IPS DF 6.9 (cell line): ENCODE measurements at regions not wholly inside any gene's neighbourhood (a gene's known extent, or its start where the extent isn't known, plus 50 kb on each side); places are given as distances from the start of the nearest gene placed in this dataset.

Experiments
- DNase-seq: peaks from one replicate; pipeline ENCODE4 v3.0.0-alpha.2; 2013; ENCODE audit warnings: low read depth, low spot score
- H3K27ac ChIP-seq: one replicate; pipeline ENCODE4 v1.5.1; 2013; ENCODE audit warnings: low read length, control low read depth
- H3K27me3 ChIP-seq: 2 replicates; pipeline ENCODE4 v1.6.1; 2013; ENCODE audit warnings: mild to moderate bottlenecking, low read length; ENCODE audit not compliant: control insufficient read depth, insufficient read depth
- H3K36me3 ChIP-seq: 2 replicates; pipeline ENCODE4 v1.6.1; 2013; ENCODE audit warnings: low read length; ENCODE audit not compliant: control insufficient read depth, insufficient read depth
- H3K4me1 ChIP-seq: 2 replicates; pipeline ENCODE4 v1.6.1; 2013; ENCODE audit warnings: low read length; ENCODE audit not compliant: control insufficient read depth, insufficient read depth
- H3K4me3 ChIP-seq: 2 replicates; pipeline ENCODE4 v1.5.1; 2013; ENCODE audit warnings: mild to moderate bottlenecking, low read length
- H3K9me3 ChIP-seq: 2 replicates; pipeline ENCODE4 v1.6.1; 2013; ENCODE audit warnings: low read length, inconsistent platforms; ENCODE audit not compliant: control insufficient read depth, insufficient read depth
- WGBS: extraction: QIAGEN DNeasy Blood & Tissue Kit; methylation state at CpG from one replicate; pipeline ENCODE4 v1.1.7; 2013; ENCODE audit warnings: mixed read lengths, missing lambda C conversion rate; ENCODE audit not compliant: insufficient read length, insufficient coverage; 5-methylcytosine and 5-hydroxymethylcytosine counted together

GRCh38 chr18:30387401-30387800 lies 655.1 kb downstream of the DSC3 start:
- H3K36me3 ChIP-seq, result no peaks in the 10 kb centered on the region
- DNase-seq, result no peak
- H3K27me3 ChIP-seq, result no peaks in the 10 kb centered on the region
- H3K27ac ChIP-seq, result no peak overlapping the region
- H3K9me3 ChIP-seq, result no peaks in the 10 kb centered on the region
- no CpG with 5 or more reads among the region's 2 CpGs for WGBS
- no peak overlapping the region for H3K4me3 ChIP-seq
- peaks cover 3% of the 10 kb centered on the region; the same call in 1 of the 2 replicates for H3K4me1 ChIP-seq

- Histone ChIP-seq H3K9me3 (no peaks in the 10 kb centered on the region), H3K4me1 (peaks cover 3% of the 10 kb centered on the region; the same call in 1 of the 2 replicates), H3K4me3 (no peak overlapping the region), H3K36me3 (no peaks in the 10 kb centered on the region), H3K27me3 (no peaks in the 10 kb centered on the region), H3K27ac (no peak overlapping the region)
- no peak for DNase-seq
- no CpG with 5 or more reads among the region's 5 CpGs for WGBS
These were observed 655.9 kb downstream of the DSC3 start for GRCh38 chr18:30386624-30387023.

GRCh38 chr18:30385684-30386083 lies 656.9 kb downstream of the DSC3 start:
- Histone ChIP-seq H3K36me3 (no peaks in the 10 kb centered on the region), H3K4me1 (peaks cover 3% of the 10 kb centered on the region; the same call in 1 of the 2 replicates), H3K4me3 (no peak overlapping the region), H3K9me3 (no peaks in the 10 kb centered on the region), H3K27me3 (no peaks in the 10 kb centered on the region), H3K27ac (no peak overlapping the region)
- DNase-seq, result no peak
- no CpG with 5 or more reads among the region's 1 CpG for WGBS

GRCh38 chr18:30381826-30382225 lies 660.7 kb downstream of the DSC3 start:
- Histone ChIP-seq H3K27me3 (no peaks in the 10 kb centered on the region), H3K27ac (no peak overlapping the region), H3K4me1 (no peaks in the 10 kb centered on the region), H3K36me3 (no peaks in the 10 kb centered on the region), H3K9me3 (no peaks in the 10 kb centered on the region), H3K4me3 (no peak overlapping the region)
- WGBS, result no CpG with 5 or more reads among the region's 2 CpGs
- no peak for DNase-seq

- DNase-seq, result no peak
- no peaks in the 10 kb centered on the region for H3K9me3 ChIP-seq
- no CpG with 5 or more reads among the region's 1 CpG for WGBS
- no peaks in the 10 kb centered on the region for H3K27me3 ChIP-seq
- no peak overlapping the region for H3K27ac ChIP-seq
- H3K4me3 ChIP-seq, result no peak overlapping the region
- no peaks in the 10 kb centered on the region for H3K4me1 ChIP-seq
- no peaks in the 10 kb centered on the region for H3K36me3 ChIP-seq
These were observed 664.4 kb downstream of the DSC3 start for GRCh38 chr18:30378097-30378496.

- Histone ChIP-seq H3K4me3 (no peak overlapping the region), H3K36me3 (no peaks in the 10 kb centered on the region), H3K9me3 (no peaks in the 10 kb centered on the region), H3K4me1 (no peaks in the 10 kb centered on the region), H3K27ac (no peak overlapping the region), H3K27me3 (no peaks in the 10 kb centered on the region)
- peak; percentile 29 for DNase-seq
- WGBS, result no CpG with 5 or more reads among the region's 4 CpGs
These were observed 666.0 kb downstream of the DSC3 start for GRCh38 chr18:30376515-30376914.

GRCh38 chr18:30361864-30362540 lies 680.5 kb downstream of the DSC3 start:
- H3K9me3 ChIP-seq, result no peaks in the 10 kb centered on the region
- no peak for DNase-seq
- H3K27ac ChIP-seq, result no peak overlapping the region
- no CpG with 5 or more reads among the region's 11 CpGs for WGBS
- H3K36me3 ChIP-seq, result no peaks in the 10 kb centered on the region
- no peaks in the 10 kb centered on the region for H3K27me3 ChIP-seq
- no peak overlapping the region for H3K4me3 ChIP-seq
- H3K4me1 ChIP-seq, result no peaks in the 10 kb centered on the region

- no peaks in the 10 kb centered on the region for H3K9me3 ChIP-seq
- no peaks in the 10 kb centered on the region for H3K27me3 ChIP-seq
- H3K4me3 ChIP-seq, result no peak overlapping the region
- H3K36me3 ChIP-seq, result no peaks in the 10 kb centered on the region
- H3K4me1 ChIP-seq, result no peaks in the 10 kb centered on the region
- WGBS, result no CpG with 5 or more reads among the region's 3 CpGs
- no peak overlapping the region for H3K27ac ChIP-seq
- no peak for DNase-seq
These were observed 683.0 kb downstream of the DSC3 start for GRCh38 chr18:30359521-30359920.

- Histone ChIP-seq H3K4me1 (no peaks in the 10 kb centered on the region), H3K27me3 (no peaks in the 10 kb centered on the region), H3K27ac (no peak overlapping the region), H3K36me3 (no peaks in the 10 kb centered on the region), H3K9me3 (no peaks in the 10 kb centered on the region), H3K4me3 (no peak overlapping the region)
- DNase-seq, result no peak
These were observed 684.0 kb downstream of the DSC3 start for GRCh38 chr18:30358555-30358954.

- Histone ChIP-seq H3K9me3 (no peaks in the 10 kb centered on the region), H3K4me1 (no peaks in the 10 kb centered on the region), H3K36me3 (no peaks in the 10 kb centered on the region), H3K4me3 (no peak overlapping the region), H3K27ac (no peak overlapping the region), H3K27me3 (no peaks in the 10 kb centered on the region)
- no peak for DNase-seq
- WGBS, result no CpG with 5 or more reads among the region's 20 CpGs
These were observed 689.9 kb downstream of the DSC3 start for GRCh38 chr18:30352551-30353168.

- DNase-seq, result no peak
- Histone ChIP-seq H3K4me1 (no peaks in the 10 kb centered on the region), H3K9me3 (no peaks in the 10 kb centered on the region), H3K27me3 (no peaks in the 10 kb centered on the region), H3K4me3 (no peak overlapping the region), H3K36me3 (no peaks in the 10 kb centered on the region), H3K27ac (no peak overlapping the region)
- WGBS, result no CpG with 5 or more reads among the region's 1 CpG
These were observed 692.3 kb downstream of the DSC3 start for GRCh38 chr18:30350263-30350662.
